ENCODE measurements at regions not wholly inside any gene's neighbourhood (a gene's known extent, or its start where the extent isn't known, plus 50 kb on each side); places are given as distances from the start of the nearest gene placed in this dataset.

DNA sequence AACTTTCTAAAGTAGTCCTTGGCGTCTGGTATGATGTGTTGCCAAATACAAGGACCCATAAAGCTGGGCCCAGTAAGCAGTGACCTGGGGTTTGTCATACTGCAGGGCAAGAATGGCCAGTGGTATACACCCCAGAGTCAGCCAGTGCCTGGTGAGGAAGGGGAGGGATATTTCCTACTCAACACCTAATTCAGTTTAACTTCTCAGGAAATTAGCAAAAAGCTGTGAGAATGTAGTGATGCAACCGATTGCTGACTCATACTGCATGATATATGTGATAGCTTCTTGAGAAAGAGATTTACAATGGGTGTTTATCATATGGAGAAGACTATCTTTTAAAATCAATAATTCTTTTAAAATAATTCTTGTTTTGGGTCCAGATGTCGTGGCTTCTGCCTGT is 889.3 kb upstream of the CELF2 start:
- H3K4me1 ChIP-seq (ENCODE audit: control insufficient read depth in 1 of 2, insufficient read depth in 2 of 2, low read length in 2 of 2) = no peaks in the 10 kb centered on the region
- TF ChIP-seq TCF7L2 (IDR thresholded peaks at IDR 0.05; ENCODE audit: borderline replicate concordance, extremely low read depth, insufficient read depth, insufficient read length) = no peak
- TF ChIP-seq CBX3 (IDR thresholded peaks at IDR 0.05; ENCODE audit: low read depth) = no peak
- TF ChIP-seq, protein P1, sequence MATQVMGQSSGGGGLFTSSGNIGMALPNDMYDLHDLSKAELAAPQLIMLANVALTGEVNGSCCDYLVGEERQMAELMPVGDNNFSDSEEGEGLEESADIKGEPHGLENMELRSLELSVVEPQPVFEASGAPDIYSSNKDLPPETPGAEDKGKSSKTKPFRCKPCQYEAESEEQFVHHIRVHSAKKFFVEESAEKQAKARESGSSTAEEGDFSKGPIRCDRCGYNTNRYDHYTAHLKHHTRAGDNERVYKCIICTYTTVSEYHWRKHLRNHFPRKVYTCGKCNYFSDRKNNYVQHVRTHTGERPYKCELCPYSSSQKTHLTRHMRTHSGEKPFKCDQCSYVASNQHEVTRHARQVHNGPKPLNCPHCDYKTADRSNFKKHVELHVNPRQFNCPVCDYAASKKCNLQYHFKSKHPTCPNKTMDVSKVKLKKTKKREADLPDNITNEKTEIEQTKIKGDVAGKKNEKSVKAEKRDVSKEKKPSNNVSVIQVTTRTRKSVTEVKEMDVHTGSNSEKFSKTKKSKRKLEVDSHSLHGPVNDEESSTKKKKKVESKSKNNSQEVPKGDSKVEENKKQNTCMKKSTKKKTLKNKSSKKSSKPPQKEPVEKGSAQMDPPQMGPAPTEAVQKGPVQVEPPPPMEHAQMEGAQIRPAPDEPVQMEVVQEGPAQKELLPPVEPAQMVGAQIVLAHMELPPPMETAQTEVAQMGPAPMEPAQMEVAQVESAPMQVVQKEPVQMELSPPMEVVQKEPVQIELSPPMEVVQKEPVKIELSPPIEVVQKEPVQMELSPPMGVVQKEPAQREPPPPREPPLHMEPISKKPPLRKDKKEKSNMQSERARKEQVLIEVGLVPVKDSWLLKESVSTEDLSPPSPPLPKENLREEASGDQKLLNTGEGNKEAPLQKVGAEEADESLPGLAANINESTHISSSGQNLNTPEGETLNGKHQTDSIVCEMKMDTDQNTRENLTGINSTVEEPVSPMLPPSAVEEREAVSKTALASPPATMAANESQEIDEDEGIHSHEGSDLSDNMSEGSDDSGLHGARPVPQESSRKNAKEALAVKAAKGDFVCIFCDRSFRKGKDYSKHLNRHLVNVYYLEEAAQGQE (IDR thresholded peaks at IDR 0.05; ENCODE audit: low read depth) = no peak
- no peak for TF ChIP-seq CEBPB (IDR thresholded peaks at IDR 0.05; ENCODE audit: low read depth)
- no peak for TF ChIP-seq SRF (IDR thresholded peaks at IDR 0.05; ENCODE audit: low read depth)
- no peak for TF ChIP-seq ZNF274 (IDR thresholded peaks at IDR 0.05; ENCODE audit: low read depth, low read length)
- TF ChIP-seq, protein P2, sequence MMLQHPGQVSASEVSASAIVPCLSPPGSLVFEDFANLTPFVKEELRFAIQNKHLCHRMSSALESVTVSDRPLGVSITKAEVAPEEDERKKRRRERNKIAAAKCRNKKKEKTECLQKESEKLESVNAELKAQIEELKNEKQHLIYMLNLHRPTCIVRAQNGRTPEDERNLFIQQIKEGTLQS (IDR thresholded peaks at IDR 0.05) = no peak
- TF ChIP-seq EZH2phosphoT487 (IDR thresholded peaks at IDR 0.05; ENCODE audit: borderline replicate concordance) = no peak
- TF ChIP-seq, protein P3, sequence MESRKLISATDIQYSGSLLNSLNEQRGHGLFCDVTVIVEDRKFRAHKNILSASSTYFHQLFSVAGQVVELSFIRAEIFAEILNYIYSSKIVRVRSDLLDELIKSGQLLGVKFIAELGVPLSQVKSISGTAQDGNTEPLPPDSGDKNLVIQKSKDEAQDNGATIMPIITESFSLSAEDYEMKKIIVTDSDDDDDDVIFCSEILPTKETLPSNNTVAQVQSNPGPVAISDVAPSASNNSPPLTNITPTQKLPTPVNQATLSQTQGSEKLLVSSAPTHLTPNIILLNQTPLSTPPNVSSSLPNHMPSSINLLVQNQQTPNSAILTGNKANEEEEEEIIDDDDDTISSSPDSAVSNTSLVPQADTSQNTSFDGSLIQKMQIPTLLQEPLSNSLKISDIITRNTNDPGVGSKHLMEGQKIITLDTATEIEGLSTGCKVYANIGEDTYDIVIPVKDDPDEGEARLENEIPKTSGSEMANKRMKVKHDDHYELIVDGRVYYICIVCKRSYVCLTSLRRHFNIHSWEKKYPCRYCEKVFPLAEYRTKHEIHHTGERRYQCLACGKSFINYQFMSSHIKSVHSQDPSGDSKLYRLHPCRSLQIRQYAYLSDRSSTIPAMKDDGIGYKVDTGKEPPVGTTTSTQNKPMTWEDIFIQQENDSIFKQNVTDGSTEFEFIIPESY (IDR thresholded peaks at IDR 0.05; ENCODE audit: extremely low read depth, insufficient replicate concordance, low read length) = no peak
- no peak for TF ChIP-seq SP1 (IDR thresholded peaks at IDR 0.05; ENCODE audit: low read depth)
- TF ChIP-seq, protein P4, sequence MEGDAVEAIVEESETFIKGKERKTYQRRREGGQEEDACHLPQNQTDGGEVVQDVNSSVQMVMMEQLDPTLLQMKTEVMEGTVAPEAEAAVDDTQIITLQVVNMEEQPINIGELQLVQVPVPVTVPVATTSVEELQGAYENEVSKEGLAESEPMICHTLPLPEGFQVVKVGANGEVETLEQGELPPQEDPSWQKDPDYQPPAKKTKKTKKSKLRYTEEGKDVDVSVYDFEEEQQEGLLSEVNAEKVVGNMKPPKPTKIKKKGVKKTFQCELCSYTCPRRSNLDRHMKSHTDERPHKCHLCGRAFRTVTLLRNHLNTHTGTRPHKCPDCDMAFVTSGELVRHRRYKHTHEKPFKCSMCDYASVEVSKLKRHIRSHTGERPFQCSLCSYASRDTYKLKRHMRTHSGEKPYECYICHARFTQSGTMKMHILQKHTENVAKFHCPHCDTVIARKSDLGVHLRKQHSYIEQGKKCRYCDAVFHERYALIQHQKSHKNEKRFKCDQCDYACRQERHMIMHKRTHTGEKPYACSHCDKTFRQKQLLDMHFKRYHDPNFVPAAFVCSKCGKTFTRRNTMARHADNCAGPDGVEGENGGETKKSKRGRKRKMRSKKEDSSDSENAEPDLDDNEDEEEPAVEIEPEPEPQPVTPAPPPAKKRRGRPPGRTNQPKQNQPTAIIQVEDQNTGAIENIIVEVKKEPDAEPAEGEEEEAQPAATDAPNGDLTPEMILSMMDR (IDR thresholded peaks at IDR 0.05 in 2 of 3, conservative IDR thresholded peaks at IDR 0.05 in 1 of 3; ENCODE audit: borderline replicate concordance in 1 of 3, insufficient read depth in 1 of 3, low read depth in 2 of 3, low read length in 2 of 3) = no peak
- TF ChIP-seq YY1 (IDR thresholded peaks at IDR 0.05; ENCODE audit: extremely low read depth, insufficient replicate concordance, low read depth, low read length) = no peak
- no peak for TF ChIP-seq ELF1 (IDR thresholded peaks at IDR 0.05; ENCODE audit: borderline replicate concordance, low read depth)
- no peak for TF ChIP-seq FOSL1 (IDR thresholded peaks at IDR 0.05; ENCODE audit: low read depth)
- TF ChIP-seq RAD21 (IDR thresholded peaks at IDR 0.05; ENCODE audit: low read depth) = no peak
- no peak overlapping the region for H3K4me3 ChIP-seq (replicated peaks in 1 of 2; ENCODE audit: low read depth in 1 of 2, low read length in 2 of 2)
- H3K79me2 ChIP-seq (ENCODE audit: insufficient read depth, low read length) = no peaks in the 10 kb centered on the region
- BruUV-seq (replicated peaks) = no TSS peak
- intact Hi-C loops (cut with micrococcal nuclease) = no loop called here
- no peaks in the 10 kb centered on the region for H4K20me1 ChIP-seq (ENCODE audit: insufficient read depth)
- peaks cover 5 to 20% of the 10 kb centered on the region in 2 experiments; a peak in 2 of 4 replicates for H3K9me3 ChIP-seq (ENCODE audit: control insufficient read depth in 1 of 2, insufficient read depth in 1 of 2, low read depth in 1 of 2, low read length in 2 of 2)
- ChIA-PET POLR2A (no interaction called here), RAD21 (ENCODE audit: low non-redundant PET in 1 of 2, low total read pairs in 2 of 2, uncharacterized antibody in 2 of 2, unreplicated experiment in 2 of 2) (no interaction called here), CTCF (no interaction called here)
- no peaks in the 10 kb centered on the region for H3K36me3 ChIP-seq (ENCODE audit: control insufficient read depth in 1 of 2, insufficient read depth in 2 of 2, low read length in 2 of 2)
- no peaks in the 10 kb centered on the region for H3K9me2 ChIP-seq (ENCODE audit: insufficient read depth)
- DNase-seq (ENCODE audit: low read depth, low spot score) = no peak
- H3K9ac ChIP-seq (ENCODE audit: low read length) = no peak overlapping the region
- H3K4me2 ChIP-seq (ENCODE audit: low read length) = no peak overlapping the region
- H2AFZ ChIP-seq (ENCODE audit: low read depth, low read length, poor library complexity, severe bottlenecking) = no peak overlapping the region
- no peaks in the 10 kb centered on the region for H3K27me3 ChIP-seq (ENCODE audit: insufficient read depth, low read length)
- no peak overlapping the region for H3K27ac ChIP-seq (ENCODE audit: low read depth, low read length)
- no peak for ATAC-seq

All from HCT116 (cell line).